GM21619 (cell line): ENCODE measurements at regions not wholly inside any gene's neighbourhood (a gene's known extent, or its start where the extent isn't known, plus 50 kb on each side); places are given as distances from the start of the nearest gene placed in this dataset.
"Not testable (repeated sequence)": the region's sequence is repeated elsewhere in the genome, so short reads cannot be mapped to it uniquely, and the experiment has no call there.

ENCODE experiments used
- ATAC-seq: cut with Tn5 transposase; IDR thresholded peaks from one replicate; pipeline ENCODE4 v1.9.1; 2021; ENCODE audit not compliant: unreplicated experiment

GRCh38 chr4:66568431-66568830, 898.1 kb upstream of the EPHA5 start:
- no peak for ATAC-seq

- no peak for ATAC-seq
Observed at GRCh38 chr4:66568001-66568400, 897.7 kb upstream of the EPHA5 start.

GRCh38 chr4:66567551-66567950, 897.3 kb upstream of the EPHA5 start:
- no peak for ATAC-seq

GRCh38 chr4:66565801-66566200, 895.5 kb upstream of the EPHA5 start:
- no peak for ATAC-seq

- ATAC-seq, result no peak
Observed at GRCh38 chr4:66564901-66565651, 894.8 kb upstream of the EPHA5 start.

- no peak for ATAC-seq
Observed at GRCh38 chr4:66562276-66562806, 892.1 kb upstream of the EPHA5 start.

- not testable (repeated sequence) for ATAC-seq
Observed at GRCh38 chr4:66561465-66562053, 891.3 kb upstream of the EPHA5 start.

GRCh38 chr4:66558651-66559050, 888.4 kb upstream of the EPHA5 start:
- ATAC-seq, result no peak

GRCh38 chr4:66556651-66557278, 886.5 kb upstream of the EPHA5 start:
- no peak for ATAC-seq

- ATAC-seq, result no peak
Observed at GRCh38 chr4:66555301-66555700, 885.0 kb upstream of the EPHA5 start.

- no peak for ATAC-seq
Observed at GRCh38 chr4:66554826-66555225, 884.5 kb upstream of the EPHA5 start.

GRCh38 chr4:66545301-66545700, 875.0 kb upstream of the EPHA5 start:
- ATAC-seq, result not testable (repeated sequence)

GRCh38 chr4:66544281-66544680, 874.0 kb upstream of the EPHA5 start:
- no peak for ATAC-seq

- ATAC-seq, result no peak
Observed at GRCh38 chr4:66539745-66540144, 869.5 kb upstream of the EPHA5 start.

GRCh38 chr4:66524781-66525180, 854.5 kb upstream of the EPHA5 start:
- ATAC-seq, result no peak

- no peak for ATAC-seq
Observed at GRCh38 chr4:66522244-66522643, 852.0 kb upstream of the EPHA5 start.

- ATAC-seq, result no peak
Observed at GRCh38 chr4:66516940-66517339, 846.7 kb upstream of the EPHA5 start.

GRCh38 chr4:66506985-66507384, 836.7 kb upstream of the EPHA5 start:
- ATAC-seq, result no peak

GRCh38 chr4:66501997-66502396, 831.7 kb upstream of the EPHA5 start:
- ATAC-seq, result no peak

- ATAC-seq, result no peak
Observed at GRCh38 chr4:66490729-66491128, 820.4 kb upstream of the EPHA5 start.

GRCh38 chr4:66489783-66490452, 819.6 kb upstream of the EPHA5 start:
- no peak for ATAC-seq

- ATAC-seq, result no peak
Observed at GRCh38 chr4:66489370-66489769, 819.1 kb upstream of the EPHA5 start.
